HEK293T (cell line): ENCODE measurements at regions not wholly inside any gene's neighbourhood (a gene's known extent, or its start where the extent isn't known, plus 50 kb on each side); places are given as distances from the start of the nearest gene placed in this dataset.

Experiments used
- CTCF ChIA-PET: fragments of 350-600 bp; formaldehyde crosslinking; extraction: SDS; loops from one replicate; lab custom pipeline; 2021; ENCODE audit warnings: antibody characterized with exemption, inconsistent platforms; lab: Yijun Ruan, JAX
- POLR2A ChIA-PET: fragments of 350-600 bp; formaldehyde crosslinking; extraction: SDS; loops from one replicate; lab custom pipeline; 2020; ENCODE audit warnings: antibody characterized with exemption, inconsistent platforms; lab: Yijun Ruan, JAX
- DNase-seq: peaks from one replicate; pipeline ENCODE4 v3.0.0; 2012; ENCODE audit warnings: mixed read lengths; ENCODE audit errors: extremely low spot score
- ARNT ChIP-seq: fragments of 450-650 bp; IDR thresholded peaks from 2 replicates; pipeline ENCODE4 v1.6.1; 2017; ENCODE audit warnings: mild to moderate bottlenecking
- BHLHE40 ChIP-seq: fragments of 450-650 bp; IDR thresholded peaks from 2 replicates; pipeline ENCODE4 v1.6.1; 2016; ENCODE audit warnings: mild to moderate bottlenecking, moderate library complexity, borderline replicate concordance
- CTBP1 ChIP-seq: fragments of 450-650 bp; IDR thresholded peaks from 2 replicates; pipeline ENCODE4 v1.6.1; 2016; ENCODE audit warnings: borderline replicate concordance
- ELF4 ChIP-seq: fragments of 450-650 bp; IDR thresholded peaks from 2 replicates; pipeline ENCODE4 v1.6.1; 2017; ENCODE audit warnings: antibody characterized with exemption
- FOXA1 ChIP-seq: fragments of 450-650 bp; IDR thresholded peaks from 2 replicates; pipeline ENCODE4 v1.6.1; 2016; ENCODE audit warnings: mild to moderate bottlenecking
- FOXK2 ChIP-seq: fragments of 450-650 bp; IDR thresholded peaks from 2 replicates; pipeline ENCODE4 v1.6.1; 2016; ENCODE audit warnings: mild to moderate bottlenecking
- FOXM1 ChIP-seq: fragments of 450-650 bp; IDR thresholded peaks from 2 replicates; pipeline ENCODE4 v1.6.1; 2017; ENCODE audit warnings: mild to moderate bottlenecking, borderline replicate concordance
- HDGF ChIP-seq: fragments of 450-650 bp; IDR thresholded peaks from 2 replicates; pipeline ENCODE4 v1.6.1; 2017; ENCODE audit warnings: antibody characterized with exemption, borderline replicate concordance
- L3MBTL2 ChIP-seq: fragments of 450-650 bp; conservative IDR thresholded peaks from 2 replicates; pipeline ENCODE4 v1.6.1; 2016; ENCODE audit warnings: mild to moderate bottlenecking
- LEF1 ChIP-seq: fragments of 450-650 bp; IDR thresholded peaks from 2 replicates; pipeline ENCODE4 v1.6.1; 2017; ENCODE audit warnings: mild to moderate bottlenecking, borderline replicate concordance
- NFRKB ChIP-seq: fragments of 450-650 bp; IDR thresholded peaks from 2 replicates; pipeline ENCODE4 v1.6.1; 2016; ENCODE audit warnings: mild to moderate bottlenecking, moderate library complexity
- PKNOX1 ChIP-seq: fragments of 450-650 bp; IDR thresholded peaks from 2 replicates; pipeline ENCODE4 v1.6.1; 2016
- SP1 ChIP-seq: fragments of 450-650 bp; IDR thresholded peaks from 2 replicates; pipeline ENCODE4 v1.6.1; 2017
- SUZ12 ChIP-seq: fragments of 450-650 bp; IDR thresholded peaks from 2 replicates; pipeline ENCODE4 v1.6.1; 2016; ENCODE audit warnings: mild to moderate bottlenecking
- TARDBP ChIP-seq: fragments of 450-650 bp; IDR thresholded peaks from 2 replicates; pipeline ENCODE4 v1.6.1; 2016
- ZNF384 ChIP-seq: fragments of 450-650 bp; IDR thresholded peaks from 2 replicates; pipeline ENCODE4 v1.6.1; 2016

- ChIA-PET CTCF (no interaction called here), POLR2A (no interaction called here)
- no peak for DNase-seq
- TF ChIP-seq FOXA1 (no peak), FOXK2 (no peak), LEF1 (no peak), CTBP1 (no peak)
Measured at GRCh38 chr13:73366241-73366640, 307.4 kb downstream of the KLF5 start.

- TF ChIP-seq PKNOX1 (no peak), FOXA1 (no peak), ARNT (no peak), FOXK2 (no peak), TARDBP (no peak), CTBP1 (no peak), BHLHE40 (no peak), FOXM1 (no peak), ELF4 (no peak), NFRKB (no peak), HDGF (no peak), SUZ12 (no peak), LEF1 (no peak), L3MBTL2 (no peak), ZNF384 (no peak), SP1 (no peak)
- ChIA-PET POLR2A (no interaction called here), CTCF (no interaction called here)
Measured at GRCh38 chr13:73365681-73366080, 306.9 kb downstream of the KLF5 start.

GRCh38 chr13:73365252-73365651, 306.4 kb downstream of the KLF5 start:
- peak; percentile 65 for TF ChIP-seq PKNOX1
- no peak for TF ChIP-seq ELF4
- CTCF ChIA-PET, result no interaction called here
- POLR2A ChIA-PET, result no interaction called here
- no peak for DNase-seq

More at GRCh38 chr13:73365681-73366080, 306.9 kb downstream of the KLF5 start:
- no peak for DNase-seq

- TF ChIP-seq NFRKB (no peak), FOXK2 (no peak), FOXA1 (no peak), PKNOX1 (no peak), SUZ12 (no peak), ARNT (no peak), FOXM1 (no peak), HDGF (no peak), TARDBP (no peak), LEF1 (no peak), SP1 (no peak), BHLHE40 (no peak), CTBP1 (no peak)
- CTCF ChIA-PET, result no interaction called here
- POLR2A ChIA-PET, result no interaction called here
- no peak for DNase-seq
Measured at GRCh38 chr13:73364736-73365135, 305.9 kb downstream of the KLF5 start.

- ChIA-PET CTCF (no interaction called here), POLR2A (no interaction called here)
- DNase-seq, result no peak
Measured at GRCh38 chr13:73358606-73359095, 299.8 kb downstream of the KLF5 start.

More at GRCh38 chr13:73358606-73359095, 299.8 kb downstream of the KLF5 start:
- TF ChIP-seq PKNOX1 (no peak), HDGF (no peak), LEF1 (no peak), TARDBP (no peak), FOXM1 (no peak), ZNF384 (no peak), L3MBTL2 (no peak), ARNT (no peak), FOXK2 (no peak), NFRKB (no peak), SP1 (no peak), SUZ12 (no peak), FOXA1 (no peak), ELF4 (no peak)
